GM18517 (cell line): ENCODE measurements at regions not wholly inside any gene's neighbourhood (a gene's known extent, or its start where the extent isn't known, plus 50 kb on each side); places are given as distances from the start of the nearest gene placed in this dataset.
"Not testable (repeated sequence)": the region's sequence is repeated elsewhere in the genome, so short reads cannot be mapped to it uniquely, and the experiment has no call there.

Source experiments
- ATAC-seq: cut with Tn5 transposase; IDR thresholded peaks from one replicate; pipeline ENCODE4 v1.9.1; 2021; ENCODE audit warnings: mild to moderate bottlenecking, moderate library complexity; ENCODE audit not compliant: unreplicated experiment

DNA sequence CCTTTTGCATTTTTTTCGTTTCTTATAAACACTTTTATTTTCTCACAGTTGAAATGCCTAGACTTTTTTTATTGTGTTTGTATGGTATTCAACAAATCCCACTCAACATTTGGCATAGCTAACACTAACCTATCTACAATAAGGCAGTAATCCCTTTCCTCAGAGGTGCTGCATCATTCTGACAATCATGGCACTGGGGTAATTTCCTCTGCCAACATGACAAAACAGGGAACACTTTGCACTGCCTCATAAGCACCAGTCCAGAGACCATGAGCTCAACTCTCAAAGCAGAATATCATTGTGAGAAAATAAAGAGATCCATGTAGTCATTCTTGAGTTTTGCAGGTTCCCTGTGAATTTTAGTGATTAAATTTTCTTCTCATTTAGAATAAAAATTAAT, 183.8 kb upstream of the INTU start:
- no peak for ATAC-seq

DNA sequence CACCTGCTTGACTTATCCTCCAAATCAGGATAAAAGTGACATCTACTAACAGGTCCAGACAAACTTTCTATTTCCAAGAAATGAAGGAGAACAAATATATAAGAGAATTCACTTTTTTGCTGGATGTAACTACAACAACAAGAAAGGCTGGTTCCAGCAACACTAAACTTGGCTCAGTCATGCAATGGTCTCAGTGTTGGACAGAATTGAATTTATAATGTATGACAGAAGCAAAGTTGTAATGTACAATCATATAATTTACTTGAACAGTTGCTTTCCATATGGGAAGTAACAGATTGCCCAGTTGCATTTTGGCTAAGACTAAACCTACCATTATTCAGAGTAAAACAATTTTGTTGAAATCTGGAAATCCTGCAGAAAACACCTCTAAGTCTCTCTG, 183.3 kb upstream of the INTU start:
- ATAC-seq = no peak

DNA sequence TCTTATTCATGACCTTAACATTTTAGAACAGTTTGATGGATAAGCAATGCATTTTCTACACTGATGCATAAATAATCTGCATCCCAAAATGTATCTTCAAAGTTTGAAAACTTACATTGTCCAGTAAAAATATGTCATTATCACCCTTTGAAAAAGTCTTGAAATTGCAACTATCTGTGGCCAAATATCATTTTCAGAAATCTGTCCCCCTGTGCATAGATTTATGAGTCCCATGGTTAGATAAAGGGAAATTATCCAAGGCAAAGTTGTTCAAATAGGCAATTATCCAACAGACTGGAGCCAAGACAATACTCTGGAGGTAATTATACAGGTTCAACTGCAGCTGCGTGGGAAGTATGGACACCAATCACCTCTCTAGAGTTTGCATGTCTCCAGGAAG, 182.5 kb upstream of the INTU start:
- no peak for ATAC-seq

DNA sequence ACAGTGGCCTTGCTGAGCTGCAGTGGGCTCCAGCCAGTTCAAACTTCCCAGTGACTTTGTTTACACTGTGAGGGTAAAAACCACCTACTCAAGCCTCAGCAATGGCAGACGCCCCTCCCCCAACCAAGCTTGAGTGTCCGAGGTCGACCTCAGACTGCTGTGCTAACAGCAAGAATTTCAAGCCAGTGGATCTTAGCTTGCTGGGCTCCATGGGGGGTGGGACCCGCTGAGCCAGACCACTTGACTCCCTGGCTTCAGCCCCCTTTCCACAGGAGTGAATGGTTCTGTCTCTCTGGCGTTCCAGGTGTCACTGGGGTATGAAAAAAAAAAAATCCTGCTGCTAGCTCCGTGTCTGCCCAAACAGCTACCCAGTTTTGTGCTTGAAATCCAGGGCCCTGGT, 168.9 kb upstream of the INTU start:
- ATAC-seq = no peak

DNA sequence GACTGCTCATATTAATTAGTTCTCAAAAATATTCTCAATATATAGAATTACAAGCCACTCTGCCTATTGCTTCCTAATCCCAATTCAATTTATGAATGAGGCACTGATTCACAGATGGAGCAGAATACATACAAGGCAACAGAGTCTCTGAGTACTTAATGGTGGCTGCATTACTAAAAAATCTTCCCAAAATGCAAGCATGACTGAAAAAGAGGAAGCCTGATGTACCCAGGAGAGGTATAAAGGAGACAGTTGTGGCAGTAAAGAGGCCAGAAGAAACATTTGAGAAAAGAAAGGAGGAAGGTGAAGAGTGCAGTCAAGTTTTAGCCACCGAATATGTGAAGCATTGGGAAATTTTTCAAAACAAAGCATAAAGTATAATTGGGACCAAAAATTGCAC, 163.2 kb upstream of the INTU start:
- no peak for ATAC-seq

DNA sequence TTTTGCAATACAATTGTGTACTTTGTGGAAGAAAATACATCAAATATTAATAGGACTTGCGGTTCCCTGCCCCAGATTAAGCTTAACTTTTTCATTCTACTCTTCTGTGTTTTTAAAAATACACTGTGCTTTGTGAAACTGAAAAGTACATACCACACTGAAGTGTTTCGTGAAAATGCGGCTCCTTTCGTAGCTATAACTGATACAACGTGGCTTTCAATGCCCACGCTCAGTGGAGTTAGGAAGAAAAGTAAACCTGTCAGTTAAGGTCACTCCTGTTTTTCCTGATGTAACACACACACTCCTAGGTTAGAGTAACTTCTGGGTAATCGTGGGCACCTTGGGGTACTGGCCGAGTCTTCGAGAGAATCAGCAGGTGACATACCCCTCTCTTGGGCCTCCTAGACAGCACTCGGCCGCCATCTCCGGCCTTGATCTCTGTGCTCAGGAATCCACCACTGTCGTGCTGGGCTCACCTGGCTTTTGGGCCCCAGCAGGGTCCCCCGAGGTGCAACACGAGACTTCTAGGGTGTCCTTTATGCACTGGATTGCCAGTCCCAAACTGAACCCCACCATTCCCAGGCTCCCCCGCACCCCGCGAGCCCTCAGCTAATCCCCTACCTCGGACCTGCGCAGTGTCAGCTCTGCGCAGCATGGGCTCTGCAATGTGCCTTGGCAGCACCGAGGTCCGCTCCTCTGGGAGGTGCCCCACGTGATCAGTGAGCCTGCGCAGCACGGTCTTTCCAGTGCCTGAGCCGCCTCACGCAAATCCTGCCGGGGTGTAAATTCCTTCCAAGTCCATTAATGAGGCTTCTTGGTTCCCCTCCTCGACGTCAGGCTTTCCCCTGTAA, 162.6 kb upstream of the INTU start:
- ATAC-seq = no peak

DNA sequence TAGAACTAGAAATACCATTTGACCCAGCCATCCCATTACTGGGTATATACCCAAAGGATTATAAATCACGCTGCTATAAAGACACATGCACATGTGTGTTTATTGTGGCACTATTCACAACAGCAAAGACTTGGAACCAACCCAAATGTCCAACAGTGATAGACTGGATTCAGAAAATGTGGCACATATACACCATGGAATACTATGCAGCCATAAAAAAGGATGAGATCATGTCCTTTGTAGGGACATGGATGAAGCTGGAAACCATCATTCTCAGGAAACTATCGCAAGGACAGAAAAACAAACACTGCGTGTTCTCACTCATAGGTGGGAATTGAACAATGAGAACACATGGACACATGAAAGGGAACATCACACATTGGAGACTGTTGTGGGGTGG, 154.5 kb upstream of the INTU start:
- not testable (repeated sequence) for ATAC-seq

DNA sequence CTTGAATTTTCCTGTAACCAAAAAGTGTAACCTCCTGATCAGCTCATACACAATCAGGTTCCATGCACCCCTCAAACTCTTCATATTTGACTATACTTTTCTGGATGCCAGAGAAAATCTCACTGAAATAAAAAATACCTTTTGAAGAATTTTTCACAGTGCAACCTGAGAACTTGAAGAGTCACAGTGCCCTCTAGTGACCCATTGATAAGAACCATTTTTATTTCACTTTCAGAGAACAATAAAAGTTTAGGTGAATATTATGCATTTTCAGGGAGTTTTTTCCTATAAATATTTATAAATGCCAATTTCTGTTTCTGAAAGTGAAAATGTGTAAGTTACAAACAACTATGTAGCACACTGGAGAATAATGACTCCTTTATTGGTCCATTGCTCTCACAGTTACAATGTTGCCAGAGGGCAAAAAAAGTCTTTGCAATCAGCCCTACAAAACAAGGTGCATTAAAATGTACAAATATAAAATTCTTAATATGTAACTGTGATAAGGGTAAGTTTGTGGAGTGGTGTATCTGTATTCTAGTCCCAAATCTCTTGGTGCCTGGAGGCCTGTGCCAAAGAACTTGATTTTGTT, 153.6 kb upstream of the INTU start:
- ATAC-seq = no peak

DNA sequence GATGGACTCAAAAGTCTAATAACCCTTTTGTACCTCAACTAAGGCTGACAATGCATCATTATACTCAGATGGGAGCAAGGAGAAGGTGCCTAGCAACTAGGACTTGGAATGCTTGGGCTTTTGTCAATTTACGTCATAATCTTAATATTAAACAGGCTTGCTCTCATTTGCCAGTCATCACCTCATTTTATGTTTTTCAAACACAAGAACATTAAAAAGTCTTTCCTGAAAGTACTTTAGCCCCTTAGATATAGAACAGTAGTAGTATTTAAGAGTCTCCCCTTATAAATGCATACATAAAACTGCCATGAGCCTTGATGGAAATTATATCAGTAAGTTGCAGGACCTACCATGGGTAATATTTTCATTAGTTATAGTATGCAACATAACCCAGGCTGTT, 150.7 kb upstream of the INTU start:
- no peak for ATAC-seq

DNA sequence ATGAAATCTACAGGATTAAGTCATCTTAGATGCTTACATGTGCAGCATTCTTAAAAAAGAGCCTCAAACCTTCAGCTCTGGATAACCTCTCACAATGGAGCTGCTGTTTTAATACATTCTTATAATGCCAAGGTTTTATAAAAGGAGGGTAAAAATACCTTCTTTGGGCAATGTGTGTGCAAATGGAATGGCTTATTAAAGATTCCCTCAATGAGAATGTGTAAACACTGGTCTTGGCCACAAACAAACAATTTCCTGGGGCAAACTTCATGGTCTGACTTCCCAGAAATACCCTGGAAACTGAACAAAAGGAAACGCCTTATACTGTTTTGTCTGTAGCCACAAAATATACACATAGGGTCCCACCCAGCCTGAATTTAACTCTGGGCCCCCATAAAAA, 148.6 kb upstream of the INTU start:
- ATAC-seq = no peak

DNA sequence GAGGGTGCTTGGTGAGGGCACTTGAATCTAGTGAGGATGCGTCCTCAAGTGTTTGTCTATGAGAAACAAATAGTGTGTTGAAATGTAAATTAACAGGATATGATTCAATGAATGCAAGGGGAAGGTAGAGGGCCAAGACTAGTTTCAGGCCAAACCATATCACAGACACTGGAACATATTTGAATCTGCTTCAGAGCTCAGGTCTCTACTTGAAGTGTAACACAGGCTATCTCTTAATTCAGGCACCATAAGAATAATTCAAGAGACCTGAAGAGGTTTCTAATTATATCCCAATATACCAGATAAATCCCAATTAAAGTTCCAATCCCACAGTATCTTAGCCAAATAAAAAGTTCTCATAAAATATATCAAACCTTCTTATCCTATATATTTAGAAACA, 146.5 kb upstream of the INTU start:
- ATAC-seq = no peak

DNA sequence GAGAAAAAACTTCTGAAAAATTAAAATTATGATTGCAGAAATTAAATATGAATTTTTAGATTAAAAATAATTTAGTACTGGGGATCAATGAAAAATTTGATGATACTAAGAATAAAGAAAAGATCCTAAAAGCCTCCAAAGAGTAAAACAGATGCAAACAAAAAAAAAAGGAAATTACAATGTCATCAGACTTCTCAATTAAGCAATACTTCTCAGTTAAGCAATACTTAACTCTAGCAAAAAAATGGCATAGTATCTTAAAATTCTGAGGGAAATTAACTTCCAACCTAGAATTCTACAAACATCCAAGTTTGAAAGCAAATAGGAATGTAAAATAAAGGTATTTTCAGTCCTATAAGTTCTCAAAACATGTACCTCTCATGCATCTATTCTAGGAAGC, 141.2 kb upstream of the INTU start:
- ATAC-seq = no peak

DNA sequence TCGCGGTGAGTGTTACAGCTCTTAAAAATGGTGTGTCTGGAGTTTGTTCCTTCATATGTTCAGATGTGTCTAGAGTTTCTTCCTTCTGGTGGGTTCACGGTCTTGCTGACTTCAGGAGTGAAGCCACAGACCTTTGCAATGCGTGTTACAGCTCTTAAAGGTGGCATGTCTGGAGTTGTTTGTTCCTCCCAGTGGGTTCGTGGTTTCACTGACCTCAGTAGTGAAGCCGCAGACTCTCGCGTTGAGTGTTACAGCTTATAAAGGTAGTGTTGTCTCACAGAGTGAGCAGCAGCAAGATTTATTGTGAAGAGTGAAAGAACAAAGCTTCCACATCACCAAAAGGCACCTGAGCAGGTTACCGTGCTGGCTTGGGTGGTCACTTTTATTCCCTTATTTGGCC, 135.9 kb upstream of the INTU start:
- ATAC-seq = not testable (repeated sequence)

DNA sequence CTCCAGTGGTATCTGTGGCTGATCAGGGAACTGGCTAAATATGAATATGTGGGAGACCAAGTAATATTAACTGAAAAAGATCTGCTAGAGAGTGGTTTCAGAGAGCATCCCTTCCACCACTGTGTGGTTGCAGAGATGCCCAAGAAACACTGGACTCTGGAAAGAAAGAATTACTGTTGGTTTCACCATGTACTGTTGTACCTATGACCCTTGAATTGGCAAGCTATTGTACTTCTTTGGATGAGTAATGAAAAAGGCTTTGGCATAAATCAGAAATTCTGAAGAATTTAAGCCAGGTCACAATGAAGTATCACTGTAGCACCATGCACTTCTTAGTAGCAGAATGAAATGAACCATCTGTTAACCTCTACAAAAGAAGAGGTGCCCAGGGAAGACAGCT, 134.4 kb upstream of the INTU start:
- ATAC-seq = no peak

DNA sequence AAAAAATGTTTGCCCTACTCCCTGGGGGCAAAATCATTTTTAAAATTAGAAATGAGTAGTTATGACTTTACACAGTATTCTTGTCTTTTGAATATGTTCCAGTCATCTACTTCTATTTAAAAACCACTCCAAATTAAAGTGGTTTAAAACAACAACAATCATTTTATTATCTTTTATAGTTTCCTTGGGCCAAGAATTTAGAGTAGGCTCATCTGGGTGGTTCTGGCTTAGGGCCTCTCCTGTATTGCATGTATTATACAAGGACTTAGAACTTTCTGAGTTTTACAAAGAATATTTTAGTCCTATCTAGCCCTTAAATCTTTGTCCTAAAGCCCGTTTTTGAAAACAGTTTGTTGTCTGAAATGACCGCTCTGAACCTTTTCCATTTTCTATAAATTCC, 132.5 kb upstream of the INTU start:
- no peak for ATAC-seq

DNA sequence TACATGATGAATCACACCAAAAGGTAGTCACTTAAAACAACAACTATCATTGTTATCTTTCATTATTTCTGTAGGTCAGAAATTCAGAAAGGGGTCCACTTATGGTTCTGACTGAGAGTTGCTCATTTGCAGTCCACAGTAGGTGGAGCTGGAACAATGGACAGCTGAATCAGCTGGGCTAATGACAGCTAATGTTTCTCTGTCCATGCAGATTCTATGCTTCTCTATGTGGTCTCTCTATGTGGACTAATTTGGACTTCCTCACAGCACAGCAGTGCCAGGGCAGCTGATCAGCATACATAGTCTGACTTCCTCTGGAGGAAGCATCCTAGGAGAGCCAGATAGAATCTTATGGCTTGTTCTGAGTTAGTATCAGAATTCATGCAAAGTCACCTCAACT, 131.7 kb upstream of the INTU start:
- ATAC-seq = no peak

DNA sequence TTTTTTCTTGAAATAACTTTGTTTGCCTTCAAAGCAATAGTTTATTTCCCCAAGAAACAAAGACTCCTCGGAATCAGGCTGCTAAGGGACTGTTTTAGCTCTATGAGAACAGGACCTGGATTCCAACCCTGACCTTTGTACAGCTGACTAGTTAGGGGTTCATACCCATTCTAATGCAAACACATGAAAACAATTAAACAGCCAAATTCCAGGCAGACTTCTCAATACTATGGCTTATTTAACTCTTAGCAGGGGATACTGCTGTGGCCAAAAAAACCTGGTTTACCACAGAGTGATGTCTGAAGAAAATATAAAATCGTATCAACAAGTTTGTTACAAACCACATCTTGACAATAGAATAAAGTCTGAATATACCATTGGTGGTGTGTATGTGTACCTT, 129.6 kb upstream of the INTU start:
- ATAC-seq = no peak

DNA sequence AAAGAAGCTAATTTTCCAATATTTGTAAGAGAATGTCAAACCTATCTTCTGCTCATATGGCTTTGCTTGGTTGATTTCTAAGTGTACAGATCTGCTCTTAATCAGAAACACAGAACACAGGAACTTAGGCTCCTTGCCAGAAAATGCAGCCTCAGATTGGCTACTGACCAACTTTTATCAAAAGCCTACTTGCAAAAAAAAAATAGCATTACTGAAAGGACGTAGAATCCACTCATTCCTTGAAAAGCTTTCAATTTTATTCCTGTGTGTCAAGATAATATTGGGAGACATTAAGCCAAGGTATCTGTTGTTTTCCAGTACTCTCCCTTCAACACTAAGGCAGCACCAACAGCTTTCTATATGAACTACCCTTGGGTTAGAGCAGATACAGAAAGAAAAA, 127.6 kb upstream of the INTU start:
- ATAC-seq = no peak

DNA sequence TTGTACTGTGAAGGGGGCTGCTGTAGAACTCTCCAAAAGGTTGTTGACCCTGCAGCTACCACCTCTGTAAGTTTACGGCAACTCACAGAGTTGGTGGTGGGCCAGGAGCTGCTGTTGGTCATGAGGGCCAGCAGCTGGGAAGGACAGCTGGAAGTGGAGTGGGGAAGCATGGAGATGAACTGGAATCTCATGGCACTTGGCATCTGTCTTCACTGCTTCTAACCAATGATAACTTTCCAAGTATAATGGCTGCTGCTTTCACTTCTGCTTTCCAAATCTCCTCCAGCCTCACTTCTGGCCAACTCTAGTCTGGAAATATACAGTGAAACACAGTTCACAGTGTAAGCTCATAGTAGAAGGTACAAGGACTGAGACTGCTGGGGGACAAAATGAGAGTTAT, 126.5 kb upstream of the INTU start:
- no peak for ATAC-seq

DNA sequence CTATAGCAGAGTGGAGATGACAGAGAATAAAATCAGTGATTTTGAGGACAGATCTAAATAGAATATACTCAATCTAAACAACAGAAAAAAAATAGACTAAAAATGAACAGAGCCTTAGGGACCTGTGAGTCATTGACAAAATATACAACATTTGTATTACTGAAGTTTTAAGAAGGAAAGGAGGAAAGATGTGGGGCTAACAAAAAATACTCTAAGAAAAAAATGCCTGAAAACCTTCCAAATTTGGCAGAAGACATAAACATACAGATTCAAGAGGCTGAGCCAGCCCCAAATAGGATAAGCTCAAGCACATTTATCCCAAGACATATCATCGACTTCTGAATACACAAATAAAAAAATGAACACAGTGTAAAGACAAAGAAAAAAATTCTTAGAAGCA, 123.6 kb upstream of the INTU start:
- no peak for ATAC-seq

DNA sequence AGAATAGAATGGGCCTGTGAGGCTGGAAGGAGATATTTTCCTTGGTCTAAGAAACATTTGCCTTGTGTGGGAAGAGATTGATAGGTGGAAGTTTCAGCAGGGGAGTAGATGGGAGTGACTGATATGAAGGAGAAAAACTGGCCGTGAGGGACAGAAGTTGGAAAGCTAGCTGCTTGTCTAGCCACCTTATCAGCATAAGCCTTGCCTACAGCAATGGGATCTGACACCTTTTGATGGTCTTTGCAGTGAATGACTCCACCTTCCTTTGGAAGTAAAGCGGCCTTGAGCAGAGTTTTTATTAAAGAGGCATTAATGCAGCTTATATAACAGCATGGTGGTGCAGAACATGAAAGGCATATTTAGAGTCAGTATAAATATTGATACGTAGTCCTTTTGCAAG, 120.1 kb upstream of the INTU start:
- not testable (repeated sequence) for ATAC-seq

DNA sequence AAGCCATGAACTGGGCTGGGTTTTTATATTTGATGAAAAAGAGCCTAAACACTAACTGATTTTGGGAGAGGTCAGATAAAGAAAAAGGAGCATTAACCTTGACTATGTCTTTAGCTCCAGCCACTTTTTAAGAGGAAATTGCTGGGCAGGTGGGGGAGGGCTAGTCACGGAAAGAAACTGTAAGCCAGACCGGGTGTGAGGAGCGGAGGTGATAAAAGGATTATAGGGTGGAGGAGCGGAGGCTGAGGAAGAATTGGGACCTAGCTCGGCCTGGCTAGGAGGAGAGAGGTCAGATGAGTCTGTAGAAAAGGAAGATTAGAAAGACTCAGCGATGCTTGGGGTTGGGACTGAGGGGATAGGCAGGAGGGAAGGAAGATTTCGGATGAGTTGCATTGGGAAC, 117.5 kb upstream of the INTU start:
- not testable (repeated sequence) for ATAC-seq

DNA sequence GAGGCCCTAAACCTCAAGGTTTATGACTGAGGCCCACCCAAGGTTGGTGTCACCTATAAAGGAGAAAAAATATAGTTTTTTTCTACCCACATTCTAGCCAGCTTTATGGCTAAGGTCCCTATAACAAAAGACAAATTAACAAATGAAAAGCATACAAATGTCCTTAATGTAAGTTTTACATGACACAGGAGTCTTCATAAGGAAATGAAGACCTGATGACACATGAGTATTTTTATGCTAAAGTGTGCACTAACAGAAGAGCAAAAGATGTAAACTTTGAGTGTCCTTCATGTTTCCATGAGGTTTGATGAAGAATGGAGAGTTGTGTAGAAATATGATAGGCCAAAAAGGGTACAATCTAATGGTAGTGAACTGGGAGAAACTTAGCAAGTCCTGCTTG, 114.7 kb upstream of the INTU start:
- ATAC-seq = no peak
